Peyer's patch (tissue), 4 donors: ENCODE measurements at regions not wholly inside any gene's neighbourhood (a gene's known extent, or its start where the extent isn't known, plus 50 kb on each side); places are given as distances from the start of the nearest gene placed in this dataset.

Experiments used
- DNase-seq, 3 donors: peaks; one replicate each; pipeline ENCODE4 v3.0.0-alpha.2; 2017 to 2019
- H3K27ac ChIP-seq, 4 donors: fragments of 200-600 bp; sonication (generic); one replicate each; pipeline ENCODE4 v1.5.1; 2016 to 2019
- H3K27me3 ChIP-seq, 2 donors: fragments of 200-600 bp; sonication (generic); one replicate each; pipeline ENCODE4 v1.5.1; 2019
- H3K36me3 ChIP-seq, 3 donors: fragments of 200-600 bp; sonication (generic); one replicate each; pipeline ENCODE4 v1.5.1; 2016 to 2019
- H3K4me1 ChIP-seq, 4 donors: fragments of 200-600 bp; sonication (generic); one replicate each; pipeline ENCODE4 v1.5.1; 2016 to 2019
- H3K4me3 ChIP-seq, 4 donors: fragments of 200-600 bp; sonication (generic); 1 replicate in 3 of 4; 2 replicates in 1 of 4; pipeline ENCODE4 v1.5.1; 2016 to 2019; ENCODE audit warnings: mild to moderate bottlenecking in 1 of 4
- H3K9me3 ChIP-seq, 4 donors: fragments of 200-600 bp; sonication (generic); one replicate each; pipeline ENCODE4 v1.5.1; 2016 to 2019; ENCODE audit warnings: mild to moderate bottlenecking in 1 of 4
- POLR2A ChIP-seq, 2 donors: fragments of 450-650 bp; IDR thresholded peaks; one replicate each; pipeline ENCODE4 v1.5.1; 2017; ENCODE audit warnings: antibody characterized with exemption in 2 of 2, mild to moderate bottlenecking in 2 of 2, moderate library complexity in 2 of 2
- TF ChIP-seq, protein P1 (sequence below), 6 experiments: fragments of 450-650 bp in 4 of 6; fragments of 200-600 bp in 2 of 6; sonication (generic) in 1 of 6; IDR thresholded peaks; one replicate each; pipeline ENCODE4 v1.5.1; 2017 to 2019; ENCODE audit warnings: antibody characterized with exemption in 6 of 6, mild to moderate bottlenecking in 3 of 6, moderate library complexity in 1 of 6

DNA sequence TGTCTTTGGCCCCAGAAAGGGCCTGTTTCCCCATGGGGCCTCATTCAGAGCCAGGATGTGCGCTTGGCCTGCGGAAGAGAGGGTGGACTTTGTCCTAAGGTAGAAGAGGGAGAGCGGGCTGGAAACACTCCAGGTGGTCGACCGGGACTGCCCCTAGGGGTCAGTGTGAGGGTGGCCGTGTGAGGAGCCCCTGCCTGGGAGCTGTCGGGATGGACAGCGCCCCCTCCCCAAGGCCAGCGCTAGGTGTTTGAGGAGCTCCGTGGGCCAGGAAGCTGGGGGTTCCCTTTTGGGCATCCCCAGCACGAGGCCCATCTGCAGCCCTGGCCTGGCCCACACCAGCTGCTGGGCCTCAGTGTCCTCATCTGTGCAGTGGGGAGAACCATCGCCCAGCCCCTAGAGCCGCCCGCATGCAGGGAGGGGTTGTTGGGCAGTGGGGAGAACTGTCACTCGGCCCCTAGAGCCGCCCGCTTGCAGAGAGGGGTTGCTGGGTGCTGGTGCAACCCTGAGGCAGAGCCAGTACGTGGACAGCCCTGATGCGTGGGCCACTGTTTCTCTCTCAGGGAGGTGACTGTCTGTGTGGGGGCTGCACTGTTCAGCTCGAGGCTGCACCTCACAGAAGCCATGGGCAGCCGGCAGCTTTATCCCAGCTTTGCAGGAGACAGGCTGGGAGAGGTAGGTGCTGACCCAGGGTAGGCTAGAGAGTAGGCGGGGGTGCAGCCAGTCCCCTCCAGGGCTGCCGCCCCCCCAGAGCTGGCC is 1319.9 kb downstream of the BRD1 start:
- Histone ChIP-seq H3K9me3 (no peaks in the 10 kb centered on the region), H3K4me3 (no peak overlapping the region), H3K36me3 (no peaks in the 10 kb centered on the region), H3K27me3 (no peaks in the 10 kb centered on the region), H3K27ac (no peak overlapping the region), H3K4me1 (no peaks in the 10 kb centered on the region)
- DNase-seq: no peak
- TF ChIP-seq, protein P1, sequence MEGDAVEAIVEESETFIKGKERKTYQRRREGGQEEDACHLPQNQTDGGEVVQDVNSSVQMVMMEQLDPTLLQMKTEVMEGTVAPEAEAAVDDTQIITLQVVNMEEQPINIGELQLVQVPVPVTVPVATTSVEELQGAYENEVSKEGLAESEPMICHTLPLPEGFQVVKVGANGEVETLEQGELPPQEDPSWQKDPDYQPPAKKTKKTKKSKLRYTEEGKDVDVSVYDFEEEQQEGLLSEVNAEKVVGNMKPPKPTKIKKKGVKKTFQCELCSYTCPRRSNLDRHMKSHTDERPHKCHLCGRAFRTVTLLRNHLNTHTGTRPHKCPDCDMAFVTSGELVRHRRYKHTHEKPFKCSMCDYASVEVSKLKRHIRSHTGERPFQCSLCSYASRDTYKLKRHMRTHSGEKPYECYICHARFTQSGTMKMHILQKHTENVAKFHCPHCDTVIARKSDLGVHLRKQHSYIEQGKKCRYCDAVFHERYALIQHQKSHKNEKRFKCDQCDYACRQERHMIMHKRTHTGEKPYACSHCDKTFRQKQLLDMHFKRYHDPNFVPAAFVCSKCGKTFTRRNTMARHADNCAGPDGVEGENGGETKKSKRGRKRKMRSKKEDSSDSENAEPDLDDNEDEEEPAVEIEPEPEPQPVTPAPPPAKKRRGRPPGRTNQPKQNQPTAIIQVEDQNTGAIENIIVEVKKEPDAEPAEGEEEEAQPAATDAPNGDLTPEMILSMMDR (IDR thresholded peaks at IDR 0.05): no peak
- no peak for TF ChIP-seq POLR2A (IDR thresholded peaks at IDR 0.05)

DNA sequence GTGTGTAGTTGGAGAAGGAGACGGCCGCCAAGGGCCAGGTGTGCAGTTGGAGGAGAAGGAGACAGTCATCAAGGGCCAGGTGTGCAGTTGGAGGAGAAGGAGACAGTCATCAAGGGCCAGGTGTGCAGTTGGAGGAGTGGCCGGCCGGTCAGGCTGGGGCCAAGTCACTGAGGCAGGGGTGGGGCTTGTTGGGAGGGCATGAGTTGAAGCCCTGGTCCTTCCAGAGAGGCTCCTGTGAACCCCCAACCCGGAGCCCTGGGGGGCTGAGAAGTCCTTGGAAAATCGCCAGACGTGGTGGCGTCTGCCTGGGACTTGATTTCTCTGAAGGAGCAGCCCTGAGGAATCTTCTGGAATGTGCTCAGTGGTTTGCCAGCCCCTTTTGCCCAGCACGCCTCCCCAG is 1320.5 kb downstream of the BRD1 start:
- no peak for DNase-seq
- no peak overlapping the region for H3K27ac ChIP-seq
- no peaks in the 10 kb centered on the region for H3K27me3 ChIP-seq
- H3K9me3 ChIP-seq: no peaks in the 10 kb centered on the region
- H3K4me3 ChIP-seq: no peak overlapping the region
- H3K4me1 ChIP-seq: no peaks in the 10 kb centered on the region
- TF ChIP-seq, protein P1 (IDR thresholded peaks at IDR 0.05): no peak
- no peak for TF ChIP-seq POLR2A (IDR thresholded peaks at IDR 0.05)
- H3K36me3 ChIP-seq: no peaks in the 10 kb centered on the region

- Histone ChIP-seq H3K27ac (no peak overlapping the region), H3K27me3 (no peaks in the 10 kb centered on the region), H3K9me3 (no peaks in the 10 kb centered on the region), H3K36me3 (no peaks in the 10 kb centered on the region), H3K4me1 (no peaks in the 10 kb centered on the region), H3K4me3 (no peak overlapping the region)
- TF ChIP-seq POLR2A (IDR thresholded peaks at IDR 0.05): no peak
- TF ChIP-seq, protein P1 (IDR thresholded peaks at IDR 0.05): no peak
- DNase-seq: no peak
These were observed 1321.0 kb downstream of the BRD1 start for GRCh38 chr22:48506506-48507145.

DNA sequence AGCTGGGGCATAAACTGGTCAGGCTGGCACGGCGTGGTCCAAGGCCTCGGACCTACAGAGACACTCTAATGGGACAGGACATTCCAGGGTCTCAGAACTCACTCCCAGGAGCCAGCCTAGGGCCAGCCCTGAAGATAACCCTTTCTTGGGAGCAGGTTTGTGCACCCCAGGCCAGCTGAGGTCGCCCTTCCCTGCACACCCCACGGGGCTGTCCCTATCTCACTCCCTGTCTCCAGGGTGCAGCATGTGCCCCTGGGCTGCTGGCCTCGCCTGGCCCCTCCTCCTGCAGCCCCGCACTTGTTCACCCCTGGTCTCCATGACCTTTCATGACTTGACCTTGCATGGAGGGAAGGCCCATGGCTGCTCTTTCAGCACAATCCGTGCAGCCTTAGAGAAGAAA is 1321.8 kb downstream of the BRD1 start:
- no peak overlapping the region for H3K27ac ChIP-seq
- DNase-seq: no peak
- H3K27me3 ChIP-seq: no peaks in the 10 kb centered on the region
- H3K36me3 ChIP-seq: no peaks in the 10 kb centered on the region
- no peak for TF ChIP-seq POLR2A (IDR thresholded peaks at IDR 0.05)
- TF ChIP-seq, protein P1 (IDR thresholded peaks at IDR 0.05): no peak
- H3K4me3 ChIP-seq: no peak overlapping the region
- no peaks in the 10 kb centered on the region for H3K9me3 ChIP-seq
- H3K4me1 ChIP-seq: no peaks in the 10 kb centered on the region

DNA sequence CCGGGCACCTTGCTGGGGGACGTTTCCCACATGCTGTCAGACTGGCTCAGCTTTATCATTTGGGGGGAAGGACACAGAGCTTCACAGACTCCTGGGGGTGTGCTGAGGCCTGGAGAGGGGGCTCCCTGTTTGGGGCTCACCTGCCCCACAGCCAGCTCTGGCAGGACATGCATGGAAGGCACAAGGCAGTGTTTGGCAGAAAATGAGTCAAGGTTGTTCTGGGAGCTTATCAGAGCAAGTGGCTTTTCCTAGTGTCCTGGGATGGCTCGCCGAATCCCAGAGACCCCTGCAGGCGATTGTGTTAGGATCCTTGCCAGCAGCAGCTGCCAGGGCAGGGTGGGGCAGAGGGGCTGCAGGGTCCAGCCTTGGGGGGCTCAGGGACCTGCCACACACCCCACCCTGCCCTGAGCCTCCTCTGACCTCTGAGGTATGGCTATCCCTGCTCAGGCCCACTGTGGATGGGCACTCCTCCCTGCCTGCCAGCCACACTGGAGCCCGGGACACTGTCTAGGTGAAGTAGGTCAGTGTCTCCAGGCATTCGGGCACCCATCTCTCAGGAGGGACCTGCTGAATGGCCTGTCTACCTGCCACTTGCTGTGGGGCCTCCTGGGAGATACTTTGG is 1323.0 kb downstream of the BRD1 start:
- no peak overlapping the region for H3K27ac ChIP-seq
- no peaks in the 10 kb centered on the region for H3K36me3 ChIP-seq
- TF ChIP-seq POLR2A (IDR thresholded peaks at IDR 0.05): no peak
- TF ChIP-seq, protein P1 (IDR thresholded peaks at IDR 0.05): no peak
- no peak for DNase-seq
- H3K4me1 ChIP-seq: no peaks in the 10 kb centered on the region
- H3K27me3 ChIP-seq: no peaks in the 10 kb centered on the region
- H3K4me3 ChIP-seq: no peak overlapping the region
- no peaks in the 10 kb centered on the region for H3K9me3 ChIP-seq
